ENCODE measurements at regions not wholly inside any gene's neighbourhood (a gene's known extent, or its start where the extent isn't known, plus 50 kb on each side); places are given as distances from the start of the nearest gene placed in this dataset.

DNA sequence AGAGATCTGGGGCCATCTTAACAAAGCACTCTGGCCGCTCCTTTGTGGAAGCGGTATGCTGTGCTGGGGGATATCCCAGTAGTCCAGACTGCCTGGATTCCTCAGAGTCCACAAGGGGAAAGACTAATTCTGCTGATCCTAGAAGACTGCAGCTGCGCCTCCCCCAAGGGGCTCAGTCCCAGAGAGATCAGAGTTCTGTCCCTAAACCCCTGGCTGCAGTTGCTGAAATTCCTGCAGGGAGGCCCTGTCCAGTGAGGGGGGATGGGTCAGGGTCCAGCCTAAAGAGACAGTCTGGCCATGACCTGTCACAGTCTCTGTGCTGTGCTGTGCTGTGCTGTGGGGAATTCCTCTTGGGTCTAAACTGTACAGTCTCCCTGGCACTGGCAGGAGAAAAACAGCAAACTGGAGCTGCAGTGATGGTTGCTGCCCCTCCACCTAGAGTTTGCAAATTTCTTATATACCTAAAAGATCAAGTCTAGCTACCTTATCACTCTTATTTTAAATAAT, 575.1 kb upstream of the UBE2E2 start:
- TF ChIP-seq, protein P1, sequence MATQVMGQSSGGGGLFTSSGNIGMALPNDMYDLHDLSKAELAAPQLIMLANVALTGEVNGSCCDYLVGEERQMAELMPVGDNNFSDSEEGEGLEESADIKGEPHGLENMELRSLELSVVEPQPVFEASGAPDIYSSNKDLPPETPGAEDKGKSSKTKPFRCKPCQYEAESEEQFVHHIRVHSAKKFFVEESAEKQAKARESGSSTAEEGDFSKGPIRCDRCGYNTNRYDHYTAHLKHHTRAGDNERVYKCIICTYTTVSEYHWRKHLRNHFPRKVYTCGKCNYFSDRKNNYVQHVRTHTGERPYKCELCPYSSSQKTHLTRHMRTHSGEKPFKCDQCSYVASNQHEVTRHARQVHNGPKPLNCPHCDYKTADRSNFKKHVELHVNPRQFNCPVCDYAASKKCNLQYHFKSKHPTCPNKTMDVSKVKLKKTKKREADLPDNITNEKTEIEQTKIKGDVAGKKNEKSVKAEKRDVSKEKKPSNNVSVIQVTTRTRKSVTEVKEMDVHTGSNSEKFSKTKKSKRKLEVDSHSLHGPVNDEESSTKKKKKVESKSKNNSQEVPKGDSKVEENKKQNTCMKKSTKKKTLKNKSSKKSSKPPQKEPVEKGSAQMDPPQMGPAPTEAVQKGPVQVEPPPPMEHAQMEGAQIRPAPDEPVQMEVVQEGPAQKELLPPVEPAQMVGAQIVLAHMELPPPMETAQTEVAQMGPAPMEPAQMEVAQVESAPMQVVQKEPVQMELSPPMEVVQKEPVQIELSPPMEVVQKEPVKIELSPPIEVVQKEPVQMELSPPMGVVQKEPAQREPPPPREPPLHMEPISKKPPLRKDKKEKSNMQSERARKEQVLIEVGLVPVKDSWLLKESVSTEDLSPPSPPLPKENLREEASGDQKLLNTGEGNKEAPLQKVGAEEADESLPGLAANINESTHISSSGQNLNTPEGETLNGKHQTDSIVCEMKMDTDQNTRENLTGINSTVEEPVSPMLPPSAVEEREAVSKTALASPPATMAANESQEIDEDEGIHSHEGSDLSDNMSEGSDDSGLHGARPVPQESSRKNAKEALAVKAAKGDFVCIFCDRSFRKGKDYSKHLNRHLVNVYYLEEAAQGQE (IDR thresholded peaks at IDR 0.05): no peak
- no peak for TF ChIP-seq POLR2A (IDR thresholded peaks at IDR 0.05; ENCODE audit: low read length)
- TF ChIP-seq, protein P2, sequence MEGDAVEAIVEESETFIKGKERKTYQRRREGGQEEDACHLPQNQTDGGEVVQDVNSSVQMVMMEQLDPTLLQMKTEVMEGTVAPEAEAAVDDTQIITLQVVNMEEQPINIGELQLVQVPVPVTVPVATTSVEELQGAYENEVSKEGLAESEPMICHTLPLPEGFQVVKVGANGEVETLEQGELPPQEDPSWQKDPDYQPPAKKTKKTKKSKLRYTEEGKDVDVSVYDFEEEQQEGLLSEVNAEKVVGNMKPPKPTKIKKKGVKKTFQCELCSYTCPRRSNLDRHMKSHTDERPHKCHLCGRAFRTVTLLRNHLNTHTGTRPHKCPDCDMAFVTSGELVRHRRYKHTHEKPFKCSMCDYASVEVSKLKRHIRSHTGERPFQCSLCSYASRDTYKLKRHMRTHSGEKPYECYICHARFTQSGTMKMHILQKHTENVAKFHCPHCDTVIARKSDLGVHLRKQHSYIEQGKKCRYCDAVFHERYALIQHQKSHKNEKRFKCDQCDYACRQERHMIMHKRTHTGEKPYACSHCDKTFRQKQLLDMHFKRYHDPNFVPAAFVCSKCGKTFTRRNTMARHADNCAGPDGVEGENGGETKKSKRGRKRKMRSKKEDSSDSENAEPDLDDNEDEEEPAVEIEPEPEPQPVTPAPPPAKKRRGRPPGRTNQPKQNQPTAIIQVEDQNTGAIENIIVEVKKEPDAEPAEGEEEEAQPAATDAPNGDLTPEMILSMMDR (IDR thresholded peaks at IDR 0.05): no peak
- TF ChIP-seq CEBPB (IDR thresholded peaks at IDR 0.05): no peak
- TF ChIP-seq, protein P3, sequence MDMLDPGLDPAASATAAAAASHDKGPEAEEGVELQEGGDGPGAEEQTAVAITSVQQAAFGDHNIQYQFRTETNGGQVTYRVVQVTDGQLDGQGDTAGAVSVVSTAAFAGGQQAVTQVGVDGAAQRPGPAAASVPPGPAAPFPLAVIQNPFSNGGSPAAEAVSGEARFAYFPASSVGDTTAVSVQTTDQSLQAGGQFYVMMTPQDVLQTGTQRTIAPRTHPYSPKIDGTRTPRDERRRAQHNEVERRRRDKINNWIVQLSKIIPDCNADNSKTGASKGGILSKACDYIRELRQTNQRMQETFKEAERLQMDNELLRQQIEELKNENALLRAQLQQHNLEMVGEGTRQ (IDR thresholded peaks at IDR 0.05): no peak
